ENCODE measurements at regions not wholly inside any gene's neighbourhood (a gene's known extent, or its start where the extent isn't known, plus 50 kb on each side); places are given as distances from the start of the nearest gene placed in this dataset.

DNA sequence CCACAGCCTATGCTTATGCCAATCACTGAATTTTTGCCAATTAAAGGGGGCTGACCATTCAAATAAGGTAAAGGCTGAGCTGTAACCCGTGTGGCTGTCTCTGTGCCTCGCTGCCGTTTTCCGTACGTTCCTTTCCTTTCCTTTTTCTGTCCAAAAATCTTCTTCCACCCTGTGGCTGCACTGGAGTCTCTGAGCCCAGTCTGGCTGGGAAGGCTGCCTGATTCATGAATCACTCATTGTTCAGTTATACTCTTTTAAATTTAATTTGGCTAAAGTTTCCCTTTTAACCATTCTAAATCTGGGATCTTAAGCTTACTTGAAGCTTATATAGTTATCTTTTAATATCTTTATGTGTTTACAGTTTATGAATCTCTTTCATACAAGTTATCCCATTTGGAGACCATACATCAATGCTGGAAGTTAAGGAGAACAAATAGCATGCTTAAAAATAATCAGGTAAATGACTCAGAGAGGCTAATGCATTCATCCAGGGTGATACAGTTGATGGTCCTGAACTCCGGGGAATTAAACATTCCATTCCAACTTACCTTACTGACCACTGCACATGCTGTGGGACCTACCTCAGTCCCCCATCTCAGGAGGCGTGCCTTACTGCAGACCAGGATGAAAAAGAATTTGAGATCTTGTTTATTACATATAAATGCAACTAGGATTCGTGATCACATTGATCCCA, 385.3 kb upstream of the ADARB2 start:
- TF ChIP-seq, protein P1, sequence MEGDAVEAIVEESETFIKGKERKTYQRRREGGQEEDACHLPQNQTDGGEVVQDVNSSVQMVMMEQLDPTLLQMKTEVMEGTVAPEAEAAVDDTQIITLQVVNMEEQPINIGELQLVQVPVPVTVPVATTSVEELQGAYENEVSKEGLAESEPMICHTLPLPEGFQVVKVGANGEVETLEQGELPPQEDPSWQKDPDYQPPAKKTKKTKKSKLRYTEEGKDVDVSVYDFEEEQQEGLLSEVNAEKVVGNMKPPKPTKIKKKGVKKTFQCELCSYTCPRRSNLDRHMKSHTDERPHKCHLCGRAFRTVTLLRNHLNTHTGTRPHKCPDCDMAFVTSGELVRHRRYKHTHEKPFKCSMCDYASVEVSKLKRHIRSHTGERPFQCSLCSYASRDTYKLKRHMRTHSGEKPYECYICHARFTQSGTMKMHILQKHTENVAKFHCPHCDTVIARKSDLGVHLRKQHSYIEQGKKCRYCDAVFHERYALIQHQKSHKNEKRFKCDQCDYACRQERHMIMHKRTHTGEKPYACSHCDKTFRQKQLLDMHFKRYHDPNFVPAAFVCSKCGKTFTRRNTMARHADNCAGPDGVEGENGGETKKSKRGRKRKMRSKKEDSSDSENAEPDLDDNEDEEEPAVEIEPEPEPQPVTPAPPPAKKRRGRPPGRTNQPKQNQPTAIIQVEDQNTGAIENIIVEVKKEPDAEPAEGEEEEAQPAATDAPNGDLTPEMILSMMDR (IDR thresholded peaks at IDR 0.05) = no peak
- TF ChIP-seq POLR2A (IDR thresholded peaks at IDR 0.05) = no peak

All from suprapubic skin (tissue), 3 donors.